ENCODE measurements at regions not wholly inside any gene's neighbourhood (a gene's known extent, or its start where the extent isn't known, plus 50 kb on each side); places are given as distances from the start of the nearest gene placed in this dataset.

GRCh38 chr21:19468991-19469715 is 1065.6 kb upstream of the TMPRSS15 start:
- no peak for TF ChIP-seq CTCF (IDR thresholded peaks at IDR 0.05; ENCODE audit: low read length)
- no peak for TF ChIP-seq EZH2 (optimal IDR thresholded peaks at IDR 0.05; ENCODE audit: low read depth, low read length)

All from MM.1S (cell line).